HG03175 (cell line): ENCODE measurements at regions not wholly inside any gene's neighbourhood (a gene's known extent, or its start where the extent isn't known, plus 50 kb on each side); places are given as distances from the start of the nearest gene placed in this dataset.

Experiments
- ATAC-seq: cut with Tn5 transposase; IDR thresholded peaks from one replicate; pipeline ENCODE4 v1.9.1; 2021; ENCODE audit warnings: mild to moderate bottlenecking, moderate library complexity; ENCODE audit not compliant: unreplicated experiment

- no peak for ATAC-seq
Measured at GRCh38 chr19:34305221-34306083, 51.1 kb downstream of the GARRE1 start.

- ATAC-seq = no peak
Measured at GRCh38 chr19:34306213-34306661, 51.9 kb downstream of the GARRE1 start.

- no peak for ATAC-seq
Measured at GRCh38 chr19:34306824-34307223, 52.5 kb downstream of the GARRE1 start.

- ATAC-seq = no peak
Measured at GRCh38 chr19:34308381-34309367, 54.3 kb downstream of the GARRE1 start.

GRCh38 chr19:34309368-34310138 lies 55.2 kb downstream of the GARRE1 start:
- ATAC-seq = no peak

GRCh38 chr19:34310494-34310981 lies 54.5 kb upstream of the GPI start:
- ATAC-seq = no peak

GRCh38 chr19:34313188-34313587 lies 51.8 kb upstream of the GPI start:
- ATAC-seq = no peak

GRCh38 chr19:34314437-34315313 lies 50.3 kb upstream of the GPI start:
- peak; percentile 74 for ATAC-seq
